CD4-positive, alpha-beta T cell treated with Interleukin-17A for 4 hours (primary cell): ENCODE measurements at regions not wholly inside any gene's neighbourhood (a gene's known extent, or its start where the extent isn't known, plus 50 kb on each side); places are given as distances from the start of the nearest gene placed in this dataset.
"Not testable (repeated sequence)": the region's sequence is repeated elsewhere in the genome, so short reads cannot be mapped to it uniquely, and the experiment has no call there.

Source experiments
- DNase-seq: peaks from one replicate; pipeline ENCODE4 v3.0.0-alpha.2; 2020; ENCODE audit warnings: mixed read lengths

DNA sequence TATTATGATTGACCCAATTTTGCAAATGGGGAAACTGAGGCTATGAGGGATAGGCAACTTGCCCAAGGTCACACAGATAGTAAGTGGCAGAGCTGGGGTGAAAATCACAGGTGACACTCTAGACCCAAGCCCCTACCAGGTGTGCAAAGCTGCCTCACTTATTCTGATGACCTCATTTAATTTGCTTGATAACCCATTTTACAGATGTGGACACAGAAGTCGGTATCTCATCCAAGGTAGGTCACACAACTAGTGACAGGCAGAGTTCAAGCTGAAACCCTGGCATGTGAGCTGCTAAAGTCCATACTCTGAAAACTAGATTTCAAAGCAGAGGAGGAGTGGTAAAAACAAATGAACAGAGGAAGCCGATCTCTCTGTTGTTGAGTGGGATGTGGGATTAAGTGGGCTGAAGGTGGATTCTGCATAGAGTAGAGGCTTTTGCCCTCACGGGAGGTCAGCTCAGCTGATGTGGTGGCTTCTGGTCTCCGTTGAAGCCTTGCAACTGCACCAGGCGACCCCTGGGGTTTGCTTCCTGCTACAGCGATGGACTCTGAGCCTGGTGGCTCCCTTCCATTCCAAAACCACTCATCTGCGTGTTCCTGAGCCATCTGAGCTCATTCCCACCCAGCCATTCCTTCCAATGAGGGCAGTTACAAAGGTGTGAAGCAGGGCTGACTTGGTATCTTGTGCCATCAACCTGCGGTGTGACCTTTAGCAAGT is 164.3 kb upstream of the FHL2 start:
- no peak for DNase-seq

- DNase-seq = no peak
These were observed 162.6 kb upstream of the FHL2 start for GRCh38 chr2:105561401-105561800.

GRCh38 chr2:105560157-105560556 is 161.3 kb upstream of the FHL2 start:
- DNase-seq = no peak

DNA sequence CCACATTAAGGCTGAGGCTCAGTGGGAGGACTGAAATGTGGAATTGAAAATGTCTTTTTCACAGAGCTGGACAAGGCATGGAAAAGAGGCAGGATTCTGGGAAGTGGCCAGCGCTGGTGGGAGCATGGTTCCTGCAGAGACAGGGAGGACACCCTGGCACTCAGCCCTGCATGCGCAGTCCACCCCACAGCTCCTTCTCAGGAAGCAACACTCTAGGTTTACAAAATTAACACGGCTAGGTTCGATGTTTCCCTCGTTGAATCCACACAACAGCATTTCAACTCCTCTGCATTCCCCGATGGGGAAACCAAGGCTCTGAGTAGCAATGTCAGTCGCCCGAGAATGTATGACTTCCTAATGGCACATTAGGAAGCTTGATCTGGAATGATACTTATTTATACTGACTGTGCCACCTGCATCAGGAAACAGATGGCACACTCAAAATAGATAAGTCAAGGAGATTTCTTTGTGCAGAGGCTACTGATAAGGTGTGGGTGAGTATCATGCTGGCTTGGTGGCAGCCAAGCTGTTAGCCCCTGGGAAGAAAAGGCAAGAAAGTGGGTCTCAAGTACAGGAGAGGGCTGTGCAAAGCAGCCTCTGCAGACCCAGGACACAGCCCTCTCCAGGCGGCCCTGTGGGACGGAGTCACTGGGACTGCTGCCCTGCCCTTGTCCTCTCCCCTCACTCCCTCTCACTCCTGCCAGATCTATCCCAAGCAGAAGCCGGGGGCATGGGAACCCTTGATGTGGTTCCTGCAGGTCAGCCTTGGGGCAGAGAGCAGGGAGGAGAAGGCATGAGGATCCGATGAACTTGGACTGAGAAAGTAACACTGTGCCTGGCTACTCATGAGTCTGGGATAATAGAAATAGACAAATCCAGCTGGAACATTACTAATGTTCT is 158.4 kb upstream of the FHL2 start:
- no peak for DNase-seq

DNA sequence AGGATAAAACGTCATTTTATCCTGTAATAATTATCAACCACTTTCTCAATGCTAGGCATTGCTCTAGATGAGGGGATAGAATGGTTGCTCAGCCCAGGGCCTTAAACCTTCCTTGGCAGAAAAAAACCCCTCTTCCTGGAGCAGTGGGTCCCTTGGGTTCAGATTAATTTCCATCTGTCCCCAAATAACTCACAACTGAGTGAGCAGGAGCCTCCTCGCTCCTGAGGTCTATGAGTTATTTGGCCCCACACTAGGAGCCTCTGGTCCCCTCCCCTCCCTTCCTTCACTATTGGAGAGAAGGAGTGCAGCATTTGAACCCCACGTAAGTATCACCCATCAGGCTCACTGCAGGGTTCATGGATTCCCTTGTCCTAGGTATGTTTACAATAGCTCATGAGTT is 157.5 kb upstream of the FHL2 start:
- DNase-seq = no peak

GRCh38 chr2:105554235-105554634 is 155.4 kb upstream of the FHL2 start:
- no peak for DNase-seq

GRCh38 chr2:105553538-105554196 is 154.8 kb upstream of the FHL2 start:
- no peak for DNase-seq

GRCh38 chr2:105546628-105546974 is 147.8 kb upstream of the FHL2 start:
- DNase-seq = peak; percentile 44

GRCh38 chr2:105545730-105546627 is 147.1 kb upstream of the FHL2 start:
- peak; percentile 83 for DNase-seq

- DNase-seq = no peak
These were observed 145.9 kb upstream of the FHL2 start for GRCh38 chr2:105544591-105545377.

DNA sequence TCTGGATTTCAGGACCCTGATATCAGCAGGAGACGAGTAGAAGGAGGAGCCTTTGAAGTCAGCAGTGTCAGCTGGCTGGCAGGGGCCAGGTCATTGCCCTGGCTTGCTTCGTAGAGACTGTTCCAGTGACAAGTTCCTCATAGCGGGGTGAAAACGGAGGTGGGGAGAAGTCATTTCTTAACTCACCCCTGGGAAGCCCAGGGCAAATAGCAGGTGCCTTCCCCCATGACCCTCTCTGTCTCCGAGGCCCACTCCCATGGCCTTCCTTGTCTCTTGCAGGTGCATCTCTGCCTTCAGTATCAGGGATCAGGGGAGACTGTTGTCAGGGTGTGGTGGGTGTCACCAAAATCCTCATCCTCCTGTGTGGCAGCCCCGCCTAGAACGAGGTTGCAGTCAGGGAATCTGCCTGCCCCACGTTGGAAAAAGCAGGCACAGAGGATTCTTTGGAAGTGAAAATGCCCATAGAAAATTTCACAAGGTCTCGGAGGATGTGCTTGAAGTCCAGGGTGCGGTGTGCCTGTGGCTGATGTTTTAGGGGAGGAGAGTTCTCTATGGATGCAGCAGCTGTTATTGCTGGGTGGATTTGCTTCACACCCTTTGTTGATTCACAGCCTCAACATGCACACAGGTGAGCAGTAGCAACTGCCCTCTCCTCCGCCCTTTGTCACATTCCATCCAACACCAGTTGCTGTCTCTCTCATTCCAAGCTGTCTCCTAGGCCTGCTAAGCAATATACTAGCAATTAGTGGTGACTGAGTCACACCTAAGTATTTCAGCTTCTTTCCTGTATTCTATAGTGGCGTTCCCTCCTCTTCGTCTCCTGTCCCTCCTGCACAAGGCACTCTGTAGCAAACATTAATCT is 142.6 kb upstream of the FHL2 start:
- DNase-seq = no peak

- DNase-seq = no peak
These were observed 141.8 kb upstream of the FHL2 start for GRCh38 chr2:105540642-105541041.

- DNase-seq = no peak
These were observed 140.5 kb upstream of the FHL2 start for GRCh38 chr2:105539331-105539730.

GRCh38 chr2:105538840-105539239 is 140.0 kb upstream of the FHL2 start:
- DNase-seq = no peak

- no peak for DNase-seq
These were observed 139.1 kb upstream of the FHL2 start for GRCh38 chr2:105537920-105538319.

- no peak for DNase-seq
These were observed 138.6 kb upstream of the FHL2 start for GRCh38 chr2:105537466-105537865.

GRCh38 chr2:105536175-105536574 is 137.3 kb upstream of the FHL2 start:
- no peak for DNase-seq

DNA sequence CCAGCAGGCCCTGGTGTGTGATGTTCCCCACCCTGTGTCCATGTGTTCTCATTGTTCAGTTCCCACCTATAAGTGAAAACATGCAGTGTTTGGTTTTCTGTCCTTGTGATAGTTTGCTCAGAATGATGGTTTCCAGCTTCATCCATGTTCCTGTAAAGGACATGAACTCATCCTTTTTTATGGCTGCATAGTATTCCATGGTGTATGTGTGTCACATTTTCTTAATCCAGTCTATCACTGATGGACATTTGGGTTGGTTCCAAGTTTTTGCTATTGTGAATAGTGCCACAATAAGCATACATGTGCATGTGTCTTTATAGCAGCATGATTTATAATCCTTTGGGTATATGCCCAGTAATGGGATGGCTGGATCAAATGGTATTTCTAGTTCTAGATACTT is 130.4 kb upstream of the FHL2 start:
- DNase-seq = not testable (repeated sequence)

GRCh38 chr2:105526000-105526925 is 127.4 kb upstream of the FHL2 start:
- no peak for DNase-seq

- no peak for DNase-seq
These were observed 126.3 kb upstream of the FHL2 start for GRCh38 chr2:105525201-105525600.
